ENCODE measurements at regions not wholly inside any gene's neighbourhood (a gene's known extent, or its start where the extent isn't known, plus 50 kb on each side); places are given as distances from the start of the nearest gene placed in this dataset.

DNA sequence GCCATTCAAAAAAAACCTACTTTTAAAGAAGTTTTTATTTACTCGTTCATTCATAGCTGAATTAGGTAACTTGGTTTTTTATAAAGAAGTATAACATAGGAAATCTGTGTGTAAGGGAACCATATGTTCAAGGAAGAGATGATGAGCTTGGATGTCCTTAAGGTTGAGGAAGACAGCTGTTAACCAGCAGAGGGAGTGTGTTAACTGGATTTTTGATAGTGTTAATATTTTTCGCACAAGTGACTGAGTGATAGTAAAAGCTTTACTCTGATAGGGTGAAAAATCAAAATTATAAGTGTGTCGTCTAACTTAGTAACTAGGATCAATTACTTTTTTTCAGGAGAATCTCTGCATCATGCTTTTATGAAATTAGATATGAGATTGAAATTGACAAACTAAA lies 134.7 kb downstream of the ARL5B start:
- TF ChIP-seq, protein P1, sequence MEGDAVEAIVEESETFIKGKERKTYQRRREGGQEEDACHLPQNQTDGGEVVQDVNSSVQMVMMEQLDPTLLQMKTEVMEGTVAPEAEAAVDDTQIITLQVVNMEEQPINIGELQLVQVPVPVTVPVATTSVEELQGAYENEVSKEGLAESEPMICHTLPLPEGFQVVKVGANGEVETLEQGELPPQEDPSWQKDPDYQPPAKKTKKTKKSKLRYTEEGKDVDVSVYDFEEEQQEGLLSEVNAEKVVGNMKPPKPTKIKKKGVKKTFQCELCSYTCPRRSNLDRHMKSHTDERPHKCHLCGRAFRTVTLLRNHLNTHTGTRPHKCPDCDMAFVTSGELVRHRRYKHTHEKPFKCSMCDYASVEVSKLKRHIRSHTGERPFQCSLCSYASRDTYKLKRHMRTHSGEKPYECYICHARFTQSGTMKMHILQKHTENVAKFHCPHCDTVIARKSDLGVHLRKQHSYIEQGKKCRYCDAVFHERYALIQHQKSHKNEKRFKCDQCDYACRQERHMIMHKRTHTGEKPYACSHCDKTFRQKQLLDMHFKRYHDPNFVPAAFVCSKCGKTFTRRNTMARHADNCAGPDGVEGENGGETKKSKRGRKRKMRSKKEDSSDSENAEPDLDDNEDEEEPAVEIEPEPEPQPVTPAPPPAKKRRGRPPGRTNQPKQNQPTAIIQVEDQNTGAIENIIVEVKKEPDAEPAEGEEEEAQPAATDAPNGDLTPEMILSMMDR (IDR thresholded peaks at IDR 0.05): no peak
- TF ChIP-seq EP300 (IDR thresholded peaks at IDR 0.05): no peak
- no peak for TF ChIP-seq POLR2A (IDR thresholded peaks at IDR 0.05)

Measured in ovary (tissue), 3 donors.